Smooth muscle cell (in vitro differentiated cells): ENCODE measurements at regions not wholly inside any gene's neighbourhood (a gene's known extent, or its start where the extent isn't known, plus 50 kb on each side); places are given as distances from the start of the nearest gene placed in this dataset.

Experiments used
- DNase-seq: peaks from one replicate; lab custom pipeline; 2025; ENCODE audit not compliant: unreplicated experiment; lab: John Stamatoyannopoulos, UW
- H2AFZ ChIP-seq: fragments of 200-600 bp; sonication (generic); 2 replicates; pipeline ENCODE4 v1.6.0; 2016; ENCODE audit warnings: antibody characterized with exemption, low read depth, mild to moderate bottlenecking
- H3F3A ChIP-seq: fragments of 200-600 bp; sonication (generic); 2 replicates; pipeline ENCODE4 v1.6.0; 2017; ENCODE audit warnings: antibody characterized with exemption, low read depth
- H3K27ac ChIP-seq: fragments of 200-600 bp; sonication (generic); 2 replicates; pipeline ENCODE4 v1.5.1; 2016; ENCODE audit warnings: low read depth, mild to moderate bottlenecking
- H3K27me3 ChIP-seq: fragments of 200-600 bp; sonication (generic); 2 replicates; pipeline ENCODE4 v1.6.1; 2016; ENCODE audit warnings: low read depth, mild to moderate bottlenecking
- H3K36me3 ChIP-seq: fragments of 200-600 bp; sonication (generic); 2 replicates; pipeline ENCODE4 v1.5.1; 2016; ENCODE audit warnings: low read depth
- H3K4me1 ChIP-seq: fragments of 200-600 bp; sonication (generic); 2 replicates; pipeline ENCODE4 v1.5.1; 2016; ENCODE audit warnings: low read depth
- H3K4me2 ChIP-seq: fragments of 200-600 bp; sonication (generic); 2 replicates; pipeline ENCODE4 v1.6.0; 2016; ENCODE audit warnings: mild to moderate bottlenecking
- H3K4me3 ChIP-seq: fragments of 200-600 bp; sonication (generic); 2 replicates; pipeline ENCODE4 v1.5.1; 2016; ENCODE audit warnings: mild to moderate bottlenecking
- H3K79me2 ChIP-seq: fragments of 200-600 bp; sonication (generic); 2 replicates; pipeline ENCODE4 v1.6.0; 2016; ENCODE audit warnings: low read depth, mild to moderate bottlenecking
- H3K9ac ChIP-seq: fragments of 200-600 bp; sonication (generic); 2 replicates; pipeline ENCODE4 v1.6.0; 2016; ENCODE audit warnings: low read depth
- H3K9me3 ChIP-seq: fragments of 200-600 bp; sonication (generic); replicated peaks from 2 replicates; pipeline ENCODE4 v1.5.1; 2016; ENCODE audit warnings: low read depth
- H4K20me1 ChIP-seq: fragments of 200-600 bp; sonication (generic); 2 replicates; pipeline ENCODE4 v1.6.0; 2016; ENCODE audit warnings: low read depth
- CTCF ChIP-seq: fragments of 200-600 bp; sonication (generic); IDR thresholded peaks from 2 replicates; pipeline ENCODE4 v1.5.1; 2017; ENCODE audit warnings: borderline replicate concordance, mild to moderate bottlenecking, antibody characterized with exemption; ENCODE audit not compliant: insufficient read depth, poor library complexity, severe bottlenecking
- WGBS: methylation state at CpG from one replicate; pipeline ENCODE4 v1.1.7; 2016; ENCODE audit warnings: low lambda C conversion rate; 5-methylcytosine and 5-hydroxymethylcytosine counted together

GRCh38 chr15:69789648-69790393 lies 307.9 kb downstream of the TLE3 start:
- no peak for DNase-seq
- 92% methylated on average over 9 of the region's 9 CpGs for WGBS
- Histone ChIP-seq H3K27ac (no peak overlapping the region), H3K4me2 (no peak overlapping the region), H3K4me1 (peaks cover 6% of the 10 kb centered on the region), H3K27me3 (no peaks in the 10 kb centered on the region), H3K9me3 (no peaks in the 10 kb centered on the region), H4K20me1 (no peaks in the 10 kb centered on the region), H3F3A (no peaks in the 10 kb centered on the region), H3K4me3 (no peak overlapping the region), H3K79me2 (no peaks in the 10 kb centered on the region), H3K36me3 (no peaks in the 10 kb centered on the region), H2AFZ (no peak overlapping the region), H3K9ac (no peak overlapping the region)
- TF ChIP-seq CTCF = no peak

- H2AFZ ChIP-seq = no peak overlapping the region
- H3K4me1 ChIP-seq = peaks cover 14% of the 10 kb centered on the region
- no peaks in the 10 kb centered on the region for H3F3A ChIP-seq
- TF ChIP-seq CTCF = no peak
- no peaks in the 10 kb centered on the region for H3K9me3 ChIP-seq
- H4K20me1 ChIP-seq = no peaks in the 10 kb centered on the region
- no peak overlapping the region for H3K9ac ChIP-seq
- no peak overlapping the region for H3K4me3 ChIP-seq
- no peaks in the 10 kb centered on the region for H3K36me3 ChIP-seq
- no peaks in the 10 kb centered on the region for H3K27me3 ChIP-seq
- no peak overlapping the region for H3K4me2 ChIP-seq
- no peak for DNase-seq
- H3K79me2 ChIP-seq = no peaks in the 10 kb centered on the region
- H3K27ac ChIP-seq = no peak overlapping the region
- WGBS = 91% methylated on average over 12 of the region's 12 CpGs
Observed at GRCh38 chr15:69790632-69791031, 307.1 kb downstream of the TLE3 start.

DNA sequence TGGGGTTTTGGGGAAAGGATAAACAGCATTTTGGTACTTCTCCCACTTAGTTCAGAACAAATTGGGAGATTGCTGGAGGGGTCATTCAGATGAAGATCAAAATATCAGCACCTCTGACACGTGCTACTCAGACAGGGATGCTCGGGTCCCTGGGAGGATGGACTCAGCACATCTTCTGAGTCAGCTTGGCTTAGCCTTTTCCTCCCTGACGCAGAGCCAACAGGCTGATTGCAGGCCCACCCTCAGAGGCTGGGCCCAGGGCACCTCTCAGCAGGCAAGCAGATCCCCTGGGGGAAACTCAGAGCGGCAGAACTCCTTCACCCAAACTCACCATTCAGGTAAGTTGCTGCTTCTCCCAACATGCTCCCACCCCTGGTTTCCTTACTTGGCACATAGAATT lies 304.9 kb downstream of the TLE3 start:
- H4K20me1 ChIP-seq = no peaks in the 10 kb centered on the region
- H3K27me3 ChIP-seq = no peaks in the 10 kb centered on the region
- no peak overlapping the region for H2AFZ ChIP-seq
- WGBS = 60% methylated on average over 4 of the region's 4 CpGs
- no peak overlapping the region for H3K4me3 ChIP-seq
- H3K27ac ChIP-seq = no peak overlapping the region
- no peaks in the 10 kb centered on the region for H3K9me3 ChIP-seq
- no peaks in the 10 kb centered on the region for H3F3A ChIP-seq
- no peaks in the 10 kb centered on the region for H3K36me3 ChIP-seq
- TF ChIP-seq CTCF = no peak
- H3K4me2 ChIP-seq = no peak overlapping the region
- H3K9ac ChIP-seq = no peak overlapping the region
- H3K4me1 ChIP-seq = peaks cover 14% of the 10 kb centered on the region
- DNase-seq = no peak
- no peaks in the 10 kb centered on the region for H3K79me2 ChIP-seq

GRCh38 chr15:69793431-69793780 lies 304.3 kb downstream of the TLE3 start:
- H3F3A ChIP-seq = no peaks in the 10 kb centered on the region
- H3K4me3 ChIP-seq = no peak overlapping the region
- H3K4me1 ChIP-seq = peaks cover 14% of the 10 kb centered on the region
- H2AFZ ChIP-seq = no peak overlapping the region
- no peaks in the 10 kb centered on the region for H4K20me1 ChIP-seq
- H3K36me3 ChIP-seq = no peaks in the 10 kb centered on the region
- no peak overlapping the region for H3K27ac ChIP-seq
- H3K9ac ChIP-seq = no peak overlapping the region
- TF ChIP-seq CTCF = no peak
- no peak for DNase-seq
- no peak overlapping the region for H3K4me2 ChIP-seq
- no peaks in the 10 kb centered on the region for H3K79me2 ChIP-seq
- 61% methylated on average over 9 of the region's 9 CpGs for WGBS
- no peaks in the 10 kb centered on the region for H3K9me3 ChIP-seq
- H3K27me3 ChIP-seq = no peaks in the 10 kb centered on the region
